Tibial nerve (tissue), 4 donors: ENCODE measurements at regions not wholly inside any gene's neighbourhood (a gene's known extent, or its start where the extent isn't known, plus 50 kb on each side); places are given as distances from the start of the nearest gene placed in this dataset.

Experiments used
- DNase-seq, 2 donors: peaks; one replicate each; pipeline ENCODE4 v3.0.0-alpha.2; 2019; ENCODE audit warnings: low spot score in 2 of 2
- H3K27ac ChIP-seq, 4 donors: fragments of 200-600 bp; sonication (generic) in 3 of 4; one replicate each; pipeline ENCODE4 v1.5.1; 2017 to 2019; ENCODE audit warnings: mild to moderate bottlenecking in 1 of 4
- H3K27me3 ChIP-seq, 2 donors: fragments of 200-600 bp; sonication (generic) in 1 of 2; one replicate each; pipeline versions ENCODE4 v1.5.1 to v1.6.0; 2017 to 2019
- H3K36me3 ChIP-seq, 3 donors: fragments of 200-600 bp; sonication (generic); one replicate each; pipeline ENCODE4 v1.5.1; 2018 to 2019
- H3K4me1 ChIP-seq, 4 donors: fragments of 200-600 bp; sonication (generic) in 3 of 4; one replicate each; pipeline ENCODE4 v1.5.1; 2017 to 2019
- H3K4me3 ChIP-seq, 4 donors: fragments of 200-600 bp; sonication (generic) in 3 of 4; one replicate each; pipeline ENCODE4 v1.5.1; 2017 to 2019; ENCODE audit warnings: mild to moderate bottlenecking in 1 of 4, moderate library complexity in 1 of 4
- H3K9me3 ChIP-seq, 4 donors: fragments of 200-600 bp; sonication (generic) in 3 of 4; one replicate each; pipeline ENCODE4 v1.5.1; 2017 to 2019
- EP300 ChIP-seq, 2 donors: sonication (generic); formaldehyde crosslinking; IDR thresholded peaks; one replicate each; pipeline ENCODE4 v1.6.1; 2017; ENCODE audit warnings: antibody characterized with exemption in 2 of 2, mild to moderate bottlenecking in 1 of 2
- POLR2A ChIP-seq, 2 donors: fragments of 450-650 bp; IDR thresholded peaks; one replicate each; pipeline ENCODE4 v1.6.1; 2017; ENCODE audit warnings: antibody characterized with exemption in 2 of 2, mild to moderate bottlenecking in 2 of 2, moderate library complexity in 2 of 2
- WGBS, 2 donors: methylation state at CpG; one replicate each; pipeline ENCODE4 v1.1.5; 2018; 5-methylcytosine and 5-hydroxymethylcytosine counted together
- TF ChIP-seq, protein P1 (sequence below), 5 experiments: fragments of 200-600 bp in 3 of 5; fragments of 450-650 bp in 2 of 5; sonication (generic) in 3 of 5; IDR thresholded peaks; one replicate each; pipeline ENCODE4 v1.5.1; 2016 to 2019; ENCODE audit warnings: antibody characterized with exemption in 5 of 5, mild to moderate bottlenecking in 3 of 5, moderate library complexity in 2 of 5

DNA sequence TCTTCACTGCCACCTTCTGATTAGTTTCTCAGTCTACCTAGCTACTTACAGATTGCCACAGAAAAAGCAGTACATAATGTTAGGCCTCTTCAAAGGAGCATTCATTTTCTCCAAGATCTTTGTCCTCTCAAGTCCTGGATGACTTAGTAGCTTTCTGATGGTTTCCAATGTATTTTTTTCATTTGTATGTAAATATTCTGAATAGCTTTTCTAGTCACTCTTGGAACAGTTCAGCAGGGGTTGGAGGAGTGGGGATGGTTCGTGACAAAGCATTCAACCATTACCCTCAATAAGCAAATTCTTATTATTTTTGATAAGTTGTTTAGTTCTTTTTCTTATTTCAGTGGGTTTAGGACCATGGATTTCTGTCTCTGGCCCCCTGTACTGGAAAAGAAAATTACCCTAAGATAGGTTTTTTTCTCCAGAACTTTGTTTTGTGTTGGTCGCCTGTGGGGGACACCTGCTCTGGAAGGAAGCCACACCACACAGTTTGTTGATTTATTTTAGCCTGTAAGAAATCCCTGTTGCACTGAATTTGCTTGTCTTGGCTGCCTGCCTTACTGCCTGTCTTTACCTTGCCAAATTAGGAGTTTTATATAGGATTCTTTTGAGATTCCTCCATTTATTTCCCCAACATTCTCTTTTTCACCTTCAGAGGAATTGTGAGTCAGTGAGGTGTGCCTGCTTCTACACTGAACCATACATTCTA lies 247.9 kb downstream of the RFPL4B start:
- no peak for DNase-seq
- TF ChIP-seq, protein P1, sequence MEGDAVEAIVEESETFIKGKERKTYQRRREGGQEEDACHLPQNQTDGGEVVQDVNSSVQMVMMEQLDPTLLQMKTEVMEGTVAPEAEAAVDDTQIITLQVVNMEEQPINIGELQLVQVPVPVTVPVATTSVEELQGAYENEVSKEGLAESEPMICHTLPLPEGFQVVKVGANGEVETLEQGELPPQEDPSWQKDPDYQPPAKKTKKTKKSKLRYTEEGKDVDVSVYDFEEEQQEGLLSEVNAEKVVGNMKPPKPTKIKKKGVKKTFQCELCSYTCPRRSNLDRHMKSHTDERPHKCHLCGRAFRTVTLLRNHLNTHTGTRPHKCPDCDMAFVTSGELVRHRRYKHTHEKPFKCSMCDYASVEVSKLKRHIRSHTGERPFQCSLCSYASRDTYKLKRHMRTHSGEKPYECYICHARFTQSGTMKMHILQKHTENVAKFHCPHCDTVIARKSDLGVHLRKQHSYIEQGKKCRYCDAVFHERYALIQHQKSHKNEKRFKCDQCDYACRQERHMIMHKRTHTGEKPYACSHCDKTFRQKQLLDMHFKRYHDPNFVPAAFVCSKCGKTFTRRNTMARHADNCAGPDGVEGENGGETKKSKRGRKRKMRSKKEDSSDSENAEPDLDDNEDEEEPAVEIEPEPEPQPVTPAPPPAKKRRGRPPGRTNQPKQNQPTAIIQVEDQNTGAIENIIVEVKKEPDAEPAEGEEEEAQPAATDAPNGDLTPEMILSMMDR (IDR thresholded peaks at IDR 0.05) = no peak
- no peak for TF ChIP-seq POLR2A (IDR thresholded peaks at IDR 0.05)
- TF ChIP-seq EP300 (IDR thresholded peaks at IDR 0.05) = no peak
- no peaks in the 10 kb centered on the region for H3K27me3 ChIP-seq
- H3K9me3 ChIP-seq = peaks cover 0 to 9% (median 0%) of the 10 kb centered on the region in 4 donors
- no peaks in the 10 kb centered on the region for H3K4me1 ChIP-seq
- WGBS, 2 donors = 55 to 69% methylated on average over 2 of the region's 2 CpGs
- H3K27ac ChIP-seq = no peak overlapping the region
- H3K4me3 ChIP-seq = no peak overlapping the region
- no peaks in the 10 kb centered on the region for H3K36me3 ChIP-seq

- no peaks in the 10 kb centered on the region for H3K27me3 ChIP-seq
- peaks cover 0 to 9% (median 0%) of the 10 kb centered on the region in 4 donors for H3K9me3 ChIP-seq
- no peaks in the 10 kb centered on the region for H3K4me1 ChIP-seq
- H3K27ac ChIP-seq = no peak overlapping the region
- 88 to 91% methylated on average over 2 of the region's 2 CpGs for WGBS, 2 donors
- no peaks in the 10 kb centered on the region for H3K36me3 ChIP-seq
- TF ChIP-seq, protein P1 (IDR thresholded peaks at IDR 0.05) = no peak
- TF ChIP-seq EP300 (IDR thresholded peaks at IDR 0.05) = no peak
- no peak for TF ChIP-seq POLR2A (IDR thresholded peaks at IDR 0.05)
- no peak for DNase-seq
- H3K4me3 ChIP-seq = no peak overlapping the region
These were observed 248.7 kb downstream of the RFPL4B start for GRCh38 chr6:112595841-112596240.

GRCh38 chr6:112597176-112597575 lies 250.0 kb downstream of the RFPL4B start:
- no peaks in the 10 kb centered on the region for H3K27me3 ChIP-seq
- TF ChIP-seq, protein P1 (IDR thresholded peaks at IDR 0.05) = no peak
- no peak for TF ChIP-seq POLR2A (IDR thresholded peaks at IDR 0.05)
- TF ChIP-seq EP300 (IDR thresholded peaks at IDR 0.05) = no peak
- WGBS, 2 donors = 93 to 95% methylated on average over 1 of the region's 1 CpG
- no peak for DNase-seq
- H3K9me3 ChIP-seq = peaks cover 0 to 9% (median 0%) of the 10 kb centered on the region in 4 donors
- no peak overlapping the region for H3K27ac ChIP-seq
- no peaks in the 10 kb centered on the region for H3K4me1 ChIP-seq
- no peak overlapping the region for H3K4me3 ChIP-seq
- no peaks in the 10 kb centered on the region for H3K36me3 ChIP-seq

DNA sequence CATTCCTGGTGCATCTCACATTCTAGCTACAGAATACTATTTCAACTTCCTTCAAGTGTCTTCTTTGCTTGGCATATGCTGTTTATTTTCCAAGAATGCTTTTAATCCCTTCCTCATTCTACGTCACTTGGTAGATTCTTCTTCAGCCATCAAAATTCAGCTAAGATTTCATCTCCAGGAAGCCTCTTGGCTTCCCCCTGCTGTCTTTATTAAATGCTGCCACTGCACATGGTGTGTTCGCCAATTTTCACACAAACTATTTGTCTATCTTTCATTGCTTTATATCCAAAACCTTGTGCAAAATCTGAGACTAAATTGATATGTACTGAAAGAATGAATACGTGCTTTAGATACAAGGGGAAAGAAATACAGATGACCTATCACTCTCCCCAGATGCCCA lies 253.0 kb downstream of the RFPL4B start:
- WGBS, 2 donors = 72 to 88% methylated on average over 3 of the region's 3 CpGs
- no peaks in the 10 kb centered on the region for H3K9me3 ChIP-seq

DNA sequence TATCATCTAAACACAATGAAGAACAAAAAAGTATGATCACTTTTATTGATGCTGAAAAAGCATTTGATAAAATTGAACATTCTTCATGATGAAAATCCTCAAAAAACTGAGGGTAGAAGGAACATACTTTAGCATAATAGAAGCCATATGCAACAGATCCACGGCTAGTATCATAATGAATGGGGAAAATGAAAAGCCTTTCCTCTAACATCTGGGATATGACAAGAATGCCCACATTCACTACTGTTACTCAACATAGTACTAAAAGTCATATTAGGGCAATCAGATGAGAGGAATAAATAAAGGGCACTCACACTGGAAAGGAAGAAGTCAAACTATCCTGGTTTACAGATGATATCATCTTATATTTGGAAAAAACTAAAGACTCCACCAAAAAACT lies 256.6 kb downstream of the RFPL4B start:
- WGBS, 2 donors = 57 to 89% methylated on average over 1 of the region's 1 CpG
- peaks cover 0 to 6% (median 0%) of the 10 kb centered on the region in 4 donors for H3K9me3 ChIP-seq
- no peaks in the 10 kb centered on the region for H3K27me3 ChIP-seq
- H3K27ac ChIP-seq = no peak overlapping the region
- peaks cover 0 to 3% (median 0%) of the 10 kb centered on the region in 4 donors for H3K4me1 ChIP-seq
- no peak for DNase-seq
- no peak overlapping the region for H3K4me3 ChIP-seq
- no peaks in the 10 kb centered on the region for H3K36me3 ChIP-seq
- TF ChIP-seq EP300 (IDR thresholded peaks at IDR 0.05) = no peak
- TF ChIP-seq POLR2A (IDR thresholded peaks at IDR 0.05) = no peak
- TF ChIP-seq, protein P1 (IDR thresholded peaks at IDR 0.05) = no peak

More for the DNA sequence above, 253.0 kb downstream of the RFPL4B start:
- no peaks in the 10 kb centered on the region for H3K27me3 ChIP-seq
- DNase-seq = no peak
- H3K4me3 ChIP-seq = no peak overlapping the region
- TF ChIP-seq EP300 (IDR thresholded peaks at IDR 0.05) (no peak), POLR2A (IDR thresholded peaks at IDR 0.05) (no peak)
- TF ChIP-seq, protein P1 (IDR thresholded peaks at IDR 0.05) = no peak
- H3K36me3 ChIP-seq = no peaks in the 10 kb centered on the region
- no peaks in the 10 kb centered on the region for H3K4me1 ChIP-seq
- H3K27ac ChIP-seq = no peak overlapping the region
